Neural cell (in vitro differentiated cells): ENCODE measurements at regions not wholly inside any gene's neighbourhood (a gene's known extent, or its start where the extent isn't known, plus 50 kb on each side); places are given as distances from the start of the nearest gene placed in this dataset.

Source experiments
- H2AFZ ChIP-seq: fragments of 200-600, 300-800 bp; sonication (generic), shearing (Covaris generic); 2 replicates; pipeline ENCODE4 v1.6.0; 2014; ENCODE audit warnings: low read depth, mild to moderate bottlenecking, antibody characterized with exemption, low read length, moderate library complexity
- H3F3A ChIP-seq: fragments of 200-600 bp; shearing (Covaris generic); 2 replicates; pipeline ENCODE4 v1.6.1; 2016; ENCODE audit warnings: mild to moderate bottlenecking, moderate library complexity, mixed read lengths, antibody characterized with exemption, low read length; ENCODE audit not compliant: insufficient read depth, poor library complexity, severe bottlenecking
- H3K27ac ChIP-seq: fragments of 200-600, 300-800 bp; sonication (generic), shearing (Covaris generic); 2 replicates; pipeline ENCODE4 v1.5.1; 2014; ENCODE audit warnings: mild to moderate bottlenecking, low read length, moderate library complexity
- H3K27me3 ChIP-seq: fragments of 300-800, 200-600 bp; sonication (generic), shearing (Covaris generic); 2 replicates; pipeline ENCODE4 v1.6.0; 2014; ENCODE audit warnings: mild to moderate bottlenecking, low read depth, low read length, moderate library complexity; ENCODE audit not compliant: insufficient read depth
- H3K36me3 ChIP-seq: fragments of 300-800, 200-600 bp; sonication (generic), shearing (Covaris generic); 2 replicates; pipeline ENCODE4 v1.5.1; 2014; ENCODE audit warnings: mild to moderate bottlenecking, antibody characterized with exemption, low read length, moderate library complexity; ENCODE audit not compliant: insufficient read depth
- H3K4me2 ChIP-seq: fragments of 300-800, 200-600 bp; sonication (generic), shearing (Covaris generic); 2 replicates; pipeline ENCODE4 v1.6.0; 2014; ENCODE audit warnings: mild to moderate bottlenecking, low read length
- H3K4me3 ChIP-seq: fragments of 300-800, 200-600 bp; sonication (generic), shearing (Covaris generic); 2 replicates; pipeline ENCODE4 v1.5.1; 2014; ENCODE audit warnings: mild to moderate bottlenecking, low read length, moderate library complexity
- H3K79me2 ChIP-seq: fragments of 200-600 bp; shearing (Covaris generic); replicated peaks from 2 replicates; pipeline ENCODE4 v1.6.0; 2014; ENCODE audit warnings: mild to moderate bottlenecking, low read length, moderate library complexity; ENCODE audit not compliant: insufficient read depth
- H3K9ac ChIP-seq: fragments of 300-800, 200-600 bp; sonication (generic), shearing (Covaris generic); 2 replicates; pipeline ENCODE4 v1.6.1; 2016; ENCODE audit warnings: mild to moderate bottlenecking, low read length, mixed read lengths
- H3K9me2 ChIP-seq: fragments of 200-600 bp; shearing (Covaris generic); 2 replicates; pipeline ENCODE4 v1.6.1; 2016; ENCODE audit warnings: mild to moderate bottlenecking, low read length, mixed read lengths; ENCODE audit not compliant: insufficient read depth
- H3K9me3 ChIP-seq: fragments of 200-600, 300-800 bp; sonication (generic), shearing (Covaris generic); 2 replicates; pipeline ENCODE4 v1.6.1; 2016; ENCODE audit warnings: mild to moderate bottlenecking, mixed run types, low read length, moderate library complexity, mixed read lengths
- H4K20me1 ChIP-seq: fragments of 200-600 bp; shearing (Covaris generic); 2 replicates; pipeline ENCODE4 v1.6.1; 2016; ENCODE audit warnings: mild to moderate bottlenecking, mixed run types; ENCODE audit not compliant: insufficient read depth
- EP300 ChIP-seq: fragments of 450-650 bp; conservative IDR thresholded peaks from 2 replicates; pipeline ENCODE4 v1.6.1; 2014; ENCODE audit warnings: antibody characterized with exemption, mild to moderate bottlenecking, moderate library complexity; ENCODE audit not compliant: poor library complexity, severe bottlenecking
- EZH2 ChIP-seq: fragments of 200-600, 300-800 bp; shearing (Covaris generic), sonication (generic); IDR thresholded peaks from 2 replicates; pipeline ENCODE4 v1.6.1; 2014; ENCODE audit warnings: antibody characterized with exemption, low read length, borderline replicate concordance, mild to moderate bottlenecking; ENCODE audit not compliant: insufficient read depth, poor library complexity, severe bottlenecking
- MXI1 ChIP-seq: fragments of 450-650 bp; conservative IDR thresholded peaks from 2 replicates; pipeline ENCODE4 v1.6.1; 2014; ENCODE audit warnings: antibody characterized with exemption, mild to moderate bottlenecking; ENCODE audit not compliant: poor library complexity, severe bottlenecking
- POLR2AphosphoS5 ChIP-seq: IDR thresholded peaks from 2 replicates; pipeline ENCODE4 v1.6.1; 2012
- RAD21 ChIP-seq: fragments of 450-650 bp; conservative IDR thresholded peaks from 2 replicates; pipeline ENCODE4 v1.6.1; 2014; ENCODE audit warnings: antibody characterized with exemption, mild to moderate bottlenecking, moderate library complexity
- SMC3 ChIP-seq: fragments of 450-650 bp; conservative IDR thresholded peaks from 2 replicates; pipeline ENCODE4 v1.6.1; 2014; ENCODE audit warnings: antibody characterized with exemption, mild to moderate bottlenecking, moderate library complexity; ENCODE audit not compliant: poor library complexity
- TAF1 ChIP-seq: IDR thresholded peaks from 2 replicates; pipeline ENCODE4 v1.6.1; 2012; ENCODE audit warnings: low read depth
- TF ChIP-seq, protein P1 (sequence below): IDR thresholded peaks from 2 replicates; pipeline ENCODE4 v1.6.1; 2012; ENCODE audit warnings: borderline replicate concordance
- TF ChIP-seq, protein P2 (sequence below): fragments of 450-650 bp; IDR thresholded peaks from 2 replicates; pipeline ENCODE4 v1.5.1; 2014; ENCODE audit warnings: antibody characterized with exemption, mild to moderate bottlenecking, moderate library complexity; ENCODE audit not compliant: poor library complexity, severe bottlenecking

DNA sequence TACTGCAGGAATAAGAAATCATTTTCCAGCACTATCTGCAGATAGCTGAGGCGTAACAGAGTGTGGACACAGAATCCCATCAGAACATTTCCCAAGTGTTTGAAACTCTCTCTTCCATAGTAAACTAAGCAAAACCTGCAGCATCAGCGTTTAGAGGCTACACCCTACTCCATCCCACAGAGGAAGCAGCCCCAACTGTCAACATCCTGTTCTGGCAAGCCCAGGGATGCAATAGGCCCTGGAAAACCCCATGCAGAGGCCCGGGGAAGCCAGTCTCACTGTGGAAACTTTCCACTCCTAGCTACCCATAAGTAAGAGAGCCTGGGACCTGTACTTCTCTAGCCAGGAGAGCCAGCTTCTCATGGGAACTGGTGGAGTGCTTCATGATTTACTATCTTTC is 129.4 kb downstream of the LY86 start:
- Histone ChIP-seq H3K9me2 (no peaks in the 10 kb centered on the region), H3K9me3 (no peaks in the 10 kb centered on the region), H4K20me1 (no peaks in the 10 kb centered on the region), H3K4me3 (no peak overlapping the region), H3K9ac (no peak overlapping the region), H3K4me2 (no peak overlapping the region), H3K27ac (no peak overlapping the region), H3K36me3 (no peaks in the 10 kb centered on the region), H3F3A (no peaks in the 10 kb centered on the region), H3K79me2 (no peaks in the 10 kb centered on the region), H3K27me3 (no peaks in the 10 kb centered on the region), H2AFZ (no peak overlapping the region)
- no peak for TF ChIP-seq SMC3
- no peak for TF ChIP-seq EZH2
- TF ChIP-seq, protein P1, sequence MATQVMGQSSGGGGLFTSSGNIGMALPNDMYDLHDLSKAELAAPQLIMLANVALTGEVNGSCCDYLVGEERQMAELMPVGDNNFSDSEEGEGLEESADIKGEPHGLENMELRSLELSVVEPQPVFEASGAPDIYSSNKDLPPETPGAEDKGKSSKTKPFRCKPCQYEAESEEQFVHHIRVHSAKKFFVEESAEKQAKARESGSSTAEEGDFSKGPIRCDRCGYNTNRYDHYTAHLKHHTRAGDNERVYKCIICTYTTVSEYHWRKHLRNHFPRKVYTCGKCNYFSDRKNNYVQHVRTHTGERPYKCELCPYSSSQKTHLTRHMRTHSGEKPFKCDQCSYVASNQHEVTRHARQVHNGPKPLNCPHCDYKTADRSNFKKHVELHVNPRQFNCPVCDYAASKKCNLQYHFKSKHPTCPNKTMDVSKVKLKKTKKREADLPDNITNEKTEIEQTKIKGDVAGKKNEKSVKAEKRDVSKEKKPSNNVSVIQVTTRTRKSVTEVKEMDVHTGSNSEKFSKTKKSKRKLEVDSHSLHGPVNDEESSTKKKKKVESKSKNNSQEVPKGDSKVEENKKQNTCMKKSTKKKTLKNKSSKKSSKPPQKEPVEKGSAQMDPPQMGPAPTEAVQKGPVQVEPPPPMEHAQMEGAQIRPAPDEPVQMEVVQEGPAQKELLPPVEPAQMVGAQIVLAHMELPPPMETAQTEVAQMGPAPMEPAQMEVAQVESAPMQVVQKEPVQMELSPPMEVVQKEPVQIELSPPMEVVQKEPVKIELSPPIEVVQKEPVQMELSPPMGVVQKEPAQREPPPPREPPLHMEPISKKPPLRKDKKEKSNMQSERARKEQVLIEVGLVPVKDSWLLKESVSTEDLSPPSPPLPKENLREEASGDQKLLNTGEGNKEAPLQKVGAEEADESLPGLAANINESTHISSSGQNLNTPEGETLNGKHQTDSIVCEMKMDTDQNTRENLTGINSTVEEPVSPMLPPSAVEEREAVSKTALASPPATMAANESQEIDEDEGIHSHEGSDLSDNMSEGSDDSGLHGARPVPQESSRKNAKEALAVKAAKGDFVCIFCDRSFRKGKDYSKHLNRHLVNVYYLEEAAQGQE = no peak
- no peak for TF ChIP-seq EP300
- TF ChIP-seq, protein P2, sequence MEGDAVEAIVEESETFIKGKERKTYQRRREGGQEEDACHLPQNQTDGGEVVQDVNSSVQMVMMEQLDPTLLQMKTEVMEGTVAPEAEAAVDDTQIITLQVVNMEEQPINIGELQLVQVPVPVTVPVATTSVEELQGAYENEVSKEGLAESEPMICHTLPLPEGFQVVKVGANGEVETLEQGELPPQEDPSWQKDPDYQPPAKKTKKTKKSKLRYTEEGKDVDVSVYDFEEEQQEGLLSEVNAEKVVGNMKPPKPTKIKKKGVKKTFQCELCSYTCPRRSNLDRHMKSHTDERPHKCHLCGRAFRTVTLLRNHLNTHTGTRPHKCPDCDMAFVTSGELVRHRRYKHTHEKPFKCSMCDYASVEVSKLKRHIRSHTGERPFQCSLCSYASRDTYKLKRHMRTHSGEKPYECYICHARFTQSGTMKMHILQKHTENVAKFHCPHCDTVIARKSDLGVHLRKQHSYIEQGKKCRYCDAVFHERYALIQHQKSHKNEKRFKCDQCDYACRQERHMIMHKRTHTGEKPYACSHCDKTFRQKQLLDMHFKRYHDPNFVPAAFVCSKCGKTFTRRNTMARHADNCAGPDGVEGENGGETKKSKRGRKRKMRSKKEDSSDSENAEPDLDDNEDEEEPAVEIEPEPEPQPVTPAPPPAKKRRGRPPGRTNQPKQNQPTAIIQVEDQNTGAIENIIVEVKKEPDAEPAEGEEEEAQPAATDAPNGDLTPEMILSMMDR = no peak
- no peak for TF ChIP-seq POLR2AphosphoS5
- no peak for TF ChIP-seq TAF1
- no peak for TF ChIP-seq MXI1
- TF ChIP-seq RAD21 = no peak

DNA sequence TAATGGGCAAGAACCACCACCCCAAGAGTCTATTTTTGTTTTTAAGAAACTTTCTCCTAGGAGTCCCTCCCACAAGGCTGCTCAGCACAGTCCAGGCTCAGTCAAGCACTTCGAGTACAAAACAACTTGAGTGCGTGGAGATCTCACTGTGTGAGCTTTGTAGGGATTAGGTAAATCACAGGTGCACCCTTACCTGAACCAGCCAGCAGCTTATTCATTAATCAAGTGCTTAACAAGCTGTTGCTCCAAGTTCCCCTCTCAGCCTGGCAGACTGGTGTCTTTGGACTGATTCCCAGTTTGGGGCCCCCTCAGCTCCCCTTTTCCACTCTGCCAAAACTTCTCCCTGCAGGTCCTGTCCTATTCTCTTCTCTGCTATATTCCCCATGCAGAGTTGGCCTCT is 133.1 kb downstream of the LY86 start:
- TF ChIP-seq SMC3 = no peak
- TF ChIP-seq TAF1 = no peak
- TF ChIP-seq MXI1 = no peak
- TF ChIP-seq RAD21 = no peak
- TF ChIP-seq, protein P1 = no peak
- no peak for TF ChIP-seq EZH2
- TF ChIP-seq POLR2AphosphoS5 = no peak
- TF ChIP-seq EP300 = no peak
- TF ChIP-seq, protein P2 = no peak
- no peak overlapping the region for H3K9ac ChIP-seq
- H3K4me2 ChIP-seq = no peak overlapping the region
- no peaks in the 10 kb centered on the region for H4K20me1 ChIP-seq
- H3K36me3 ChIP-seq = no peaks in the 10 kb centered on the region
- no peaks in the 10 kb centered on the region for H3F3A ChIP-seq
- H3K79me2 ChIP-seq = no peaks in the 10 kb centered on the region
- H3K27me3 ChIP-seq = no peaks in the 10 kb centered on the region
- H3K4me3 ChIP-seq = no peak overlapping the region
- no peak overlapping the region for H3K27ac ChIP-seq
- no peaks in the 10 kb centered on the region for H3K9me3 ChIP-seq
- H2AFZ ChIP-seq = no peak overlapping the region
- no peaks in the 10 kb centered on the region for H3K9me2 ChIP-seq
